H1 (cell line): ENCODE measurements at regions not wholly inside any gene's neighbourhood (a gene's known extent, or its start where the extent isn't known, plus 50 kb on each side); places are given as distances from the start of the nearest gene placed in this dataset.

Source experiments
- FOSL1 ChIP-seq: IDR thresholded peaks from 2 replicates; pipeline ENCODE4 v1.6.1; 2011; ENCODE audit warnings: mild to moderate bottlenecking, low read depth, low read length, moderate library complexity; ENCODE audit not compliant: insufficient read depth
- SP4 ChIP-seq: IDR thresholded peaks from 2 replicates; pipeline ENCODE4 v1.6.1; 2012; ENCODE audit warnings: low read length, inconsistent platforms

DNA sequence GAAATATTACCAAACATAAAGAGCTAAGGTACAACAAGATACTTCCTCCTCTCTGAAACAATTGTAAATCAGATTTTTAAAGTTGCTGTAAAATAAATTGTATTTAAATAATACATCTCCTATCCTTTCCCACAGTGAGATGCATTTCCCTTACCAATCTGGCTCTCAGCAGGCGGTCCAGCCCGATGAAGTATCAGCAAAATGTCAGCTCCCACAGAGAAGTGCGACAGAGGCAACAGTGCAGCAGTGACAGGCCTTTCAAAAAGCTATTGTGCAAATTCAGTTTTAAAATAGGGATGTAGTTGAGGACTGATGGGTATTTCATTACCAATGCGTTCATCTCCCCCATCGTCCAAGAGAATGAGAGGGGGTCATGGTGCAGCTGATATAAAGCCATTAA is 733.2 kb upstream of the GOLIM4 start (continued):
- TF ChIP-seq SP4 (no peak), FOSL1 (no peak)
